ENCODE measurements at regions not wholly inside any gene's neighbourhood (a gene's known extent, or its start where the extent isn't known, plus 50 kb on each side); places are given as distances from the start of the nearest gene placed in this dataset.
"Not testable (repeated sequence)": the region's sequence is repeated elsewhere in the genome, so short reads cannot be mapped to it uniquely, and the experiment has no call there.

DNA sequence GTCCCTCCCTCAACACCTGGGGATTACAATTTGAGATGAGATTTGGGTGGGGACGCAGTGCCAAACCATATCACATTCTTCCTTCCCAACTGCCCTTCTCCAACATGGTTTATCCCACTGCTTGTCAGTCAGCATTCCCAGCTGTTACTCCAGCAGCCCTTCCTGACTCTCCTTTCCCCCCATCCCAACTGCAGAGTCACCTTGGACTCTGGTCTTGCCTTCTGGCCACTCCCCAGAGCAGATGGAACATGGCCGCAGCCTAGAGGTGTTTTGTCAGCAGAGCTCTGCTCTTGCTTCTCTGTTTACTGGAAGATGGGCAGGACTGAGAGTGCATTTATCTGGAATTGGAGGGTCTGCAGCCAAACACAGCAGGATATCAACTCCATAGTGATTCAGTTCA, 51.2 kb upstream of the MEX3C start:
- Mint-ChIP-seq H3K27ac (no peak overlapping the region), H3K9me3 (no peaks in the 10 kb centered on the region), H3K27me3 (peaks cover 5% of the 10 kb centered on the region), H3K36me3 (ENCODE audit: low read depth) (no peaks in the 10 kb centered on the region), H3K4me3 (no peak overlapping the region), H3K4me1 (no peaks in the 10 kb centered on the region)
- ChIA-PET CTCF (no interaction called here), POLR2A (no interaction called here)
- no peak for DNase-seq

DNA sequence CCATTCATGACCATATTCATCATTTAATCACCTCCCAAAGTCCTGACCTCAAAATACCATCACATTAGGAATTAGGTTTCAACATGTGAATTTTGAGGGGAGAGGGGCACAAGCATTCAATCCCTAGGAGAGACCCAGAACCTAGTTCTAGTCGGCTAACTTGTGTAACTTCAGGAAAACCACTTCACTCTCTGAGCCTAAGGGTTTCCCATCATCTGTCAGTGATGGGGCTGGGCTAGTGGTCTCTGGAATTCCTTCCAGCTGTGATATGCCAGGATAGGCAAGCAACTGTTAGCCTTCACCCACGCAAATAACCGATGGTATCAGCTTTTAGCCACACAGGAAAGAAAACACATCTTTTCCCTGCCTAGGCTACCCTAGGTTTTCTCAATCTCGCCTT, 52.5 kb upstream of the MEX3C start:
- H3K27me3 Mint-ChIP-seq: peaks cover 5% of the 10 kb centered on the region
- DNase-seq: no peak
- no peak overlapping the region for H3K4me3 Mint-ChIP-seq
- H3K4me1 Mint-ChIP-seq: no peaks in the 10 kb centered on the region
- ChIA-PET CTCF (no interaction called here), POLR2A (no interaction called here)
- H3K9me3 Mint-ChIP-seq: no peaks in the 10 kb centered on the region
- H3K27ac Mint-ChIP-seq: no peak overlapping the region
- H3K36me3 Mint-ChIP-seq (ENCODE audit: low read depth): no peaks in the 10 kb centered on the region

DNA sequence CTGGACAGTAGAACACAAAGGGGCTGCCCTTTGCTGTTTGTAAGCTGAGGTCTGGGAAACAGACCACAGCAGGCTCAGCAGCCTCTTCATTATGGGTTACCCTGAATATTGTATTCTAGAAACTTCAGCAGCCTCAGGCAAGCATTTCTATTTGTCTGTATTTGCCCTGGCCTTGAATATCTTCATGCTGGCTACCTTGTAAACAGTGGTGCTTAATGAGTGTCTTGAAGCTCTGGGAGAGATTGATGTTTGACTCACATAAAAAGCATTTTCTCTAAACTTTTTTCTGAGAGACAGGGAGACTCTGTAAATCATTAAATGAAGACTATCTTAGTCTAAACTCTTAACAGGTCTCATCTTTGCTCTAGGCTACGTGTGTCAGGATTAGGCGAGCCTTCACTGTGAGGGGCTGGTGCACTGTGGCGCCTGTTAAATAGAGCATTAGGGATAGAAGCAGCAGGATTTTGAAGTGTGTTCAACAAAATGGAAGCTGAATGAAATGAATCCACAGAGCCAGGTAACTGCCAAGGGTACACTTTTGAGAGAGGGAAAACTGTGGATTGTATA, 53.1 kb upstream of the MEX3C start:
- no peaks in the 10 kb centered on the region for H3K4me1 Mint-ChIP-seq
- H3K9me3 Mint-ChIP-seq: no peaks in the 10 kb centered on the region
- ChIA-PET POLR2A (interaction anchor here (0.6 kb wide), 1 partner anchor 81 kb away, joined by 3 read pairs; no protein-coding TSS in a partner anchor), CTCF (no interaction called here)
- H3K27me3 Mint-ChIP-seq: peaks cover 5% of the 10 kb centered on the region
- no peaks in the 10 kb centered on the region for H3K36me3 Mint-ChIP-seq (ENCODE audit: low read depth)
- no peak for DNase-seq
- H3K4me3 Mint-ChIP-seq: no peak overlapping the region
- H3K27ac Mint-ChIP-seq: no peak overlapping the region

DNA sequence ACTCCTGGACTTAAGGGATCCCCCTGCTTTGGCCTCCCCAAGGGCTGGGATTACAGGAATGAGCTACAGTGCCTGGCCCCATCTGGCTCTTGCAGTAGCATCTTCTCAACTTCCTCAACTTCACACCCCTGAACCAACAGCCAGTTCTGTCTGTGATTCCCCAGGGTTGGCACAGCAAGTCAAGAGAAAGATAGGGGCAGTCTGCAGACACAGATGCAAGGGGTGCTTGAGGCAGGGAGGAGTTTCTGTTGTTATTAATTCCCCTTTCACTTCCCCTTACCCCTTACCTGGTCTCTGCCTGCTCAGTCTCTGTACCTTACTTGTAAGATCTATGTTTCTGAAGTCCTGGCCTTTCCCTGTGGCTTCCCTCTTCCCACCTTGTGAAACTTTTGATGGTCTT, 54.1 kb upstream of the MEX3C start:
- Mint-ChIP-seq H3K36me3 (ENCODE audit: low read depth) (no peaks in the 10 kb centered on the region), H3K27ac (no peak overlapping the region), H3K4me1 (no peaks in the 10 kb centered on the region), H3K4me3 (no peak overlapping the region), H3K9me3 (no peaks in the 10 kb centered on the region), H3K27me3 (peaks cover 5% of the 10 kb centered on the region)
- no peak for DNase-seq
- ChIA-PET POLR2A (no interaction called here), CTCF (no interaction called here)

DNA sequence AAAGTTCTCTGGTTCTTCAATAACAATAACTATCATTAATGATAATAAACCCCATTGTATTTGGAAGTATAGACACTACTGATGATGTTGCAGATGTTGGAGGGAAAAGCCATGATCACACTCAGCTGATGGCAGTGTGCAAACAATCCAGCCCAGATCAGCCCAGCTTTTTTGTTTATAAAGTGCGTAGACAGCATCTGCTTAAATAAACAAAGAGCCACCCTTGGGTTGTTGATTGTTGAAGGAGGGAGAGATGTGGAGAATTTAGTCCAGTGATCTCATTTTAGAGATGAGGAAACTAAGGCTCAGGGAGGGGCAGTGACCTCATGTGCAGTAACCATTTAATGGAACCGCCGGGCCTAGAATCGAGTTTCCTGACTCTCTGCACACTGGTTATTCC, 56.0 kb upstream of the MEX3C start:
- peaks cover 8% of the 10 kb centered on the region for H3K27me3 Mint-ChIP-seq
- ChIA-PET CTCF (no interaction called here), POLR2A (no interaction called here)
- H3K36me3 Mint-ChIP-seq (ENCODE audit: low read depth): no peaks in the 10 kb centered on the region
- DNase-seq: no peak
- H3K4me3 Mint-ChIP-seq: no peak overlapping the region
- H3K9me3 Mint-ChIP-seq: no peaks in the 10 kb centered on the region
- no peaks in the 10 kb centered on the region for H3K4me1 Mint-ChIP-seq
- H3K27ac Mint-ChIP-seq: no peak overlapping the region

DNA sequence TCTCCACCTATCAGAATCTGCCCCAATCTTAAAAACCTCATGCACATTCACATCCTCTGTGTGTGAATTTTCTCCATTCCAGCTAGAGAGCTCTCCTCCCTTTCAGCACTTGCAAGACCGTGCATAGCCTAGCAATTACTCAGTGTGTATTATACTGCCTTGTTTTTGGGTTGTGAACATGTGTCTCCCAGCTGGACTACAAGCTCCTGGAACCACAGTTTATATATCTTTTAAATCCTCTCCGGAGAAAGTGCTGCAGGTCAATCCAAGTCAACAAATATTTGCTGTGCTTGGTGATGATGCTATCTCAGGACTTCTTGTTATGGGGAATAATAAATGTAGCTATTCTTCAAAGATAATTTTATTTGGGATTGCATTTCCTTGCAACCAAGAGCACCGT, 58.2 kb upstream of the MEX3C start:
- DNase-seq: no peak
- peaks cover 3% of the 10 kb centered on the region for H3K27me3 Mint-ChIP-seq
- H3K4me3 Mint-ChIP-seq: no peak overlapping the region
- H3K27ac Mint-ChIP-seq: no peak overlapping the region
- no peaks in the 10 kb centered on the region for H3K36me3 Mint-ChIP-seq (ENCODE audit: low read depth)
- no peaks in the 10 kb centered on the region for H3K9me3 Mint-ChIP-seq
- no peaks in the 10 kb centered on the region for H3K4me1 Mint-ChIP-seq
- CTCF ChIA-PET: no interaction called here
- POLR2A ChIA-PET: no interaction called here

DNA sequence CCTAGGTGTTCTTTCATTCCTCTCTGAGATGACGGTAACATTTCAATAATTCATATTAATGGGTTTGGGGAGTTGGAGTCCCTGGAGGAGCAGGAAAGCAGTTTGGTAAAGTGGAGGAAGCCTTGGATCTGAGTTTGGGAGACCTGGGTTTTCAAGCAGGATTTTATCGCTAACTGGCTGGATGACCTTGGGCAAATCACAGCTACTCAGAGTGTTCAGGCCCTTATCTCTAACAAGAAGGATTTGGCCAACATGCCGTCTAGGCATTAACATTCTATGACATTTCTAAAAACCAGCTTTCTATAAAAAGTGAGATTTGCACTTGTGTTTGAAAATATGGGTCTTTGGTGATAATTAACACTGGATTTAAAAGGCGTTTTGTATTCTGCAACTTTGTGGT, 59.7 kb upstream of the MEX3C start:
- H3K27me3 Mint-ChIP-seq: peaks cover 4% of the 10 kb centered on the region
- no peaks in the 10 kb centered on the region for H3K4me1 Mint-ChIP-seq
- POLR2A ChIA-PET: no interaction called here
- H3K27ac Mint-ChIP-seq: no peak overlapping the region
- H3K4me3 Mint-ChIP-seq: no peak overlapping the region
- H3K9me3 Mint-ChIP-seq: no peaks in the 10 kb centered on the region
- H3K36me3 Mint-ChIP-seq (ENCODE audit: low read depth): no peaks in the 10 kb centered on the region
- DNase-seq: no peak
- CTCF ChIA-PET: no interaction called here

DNA sequence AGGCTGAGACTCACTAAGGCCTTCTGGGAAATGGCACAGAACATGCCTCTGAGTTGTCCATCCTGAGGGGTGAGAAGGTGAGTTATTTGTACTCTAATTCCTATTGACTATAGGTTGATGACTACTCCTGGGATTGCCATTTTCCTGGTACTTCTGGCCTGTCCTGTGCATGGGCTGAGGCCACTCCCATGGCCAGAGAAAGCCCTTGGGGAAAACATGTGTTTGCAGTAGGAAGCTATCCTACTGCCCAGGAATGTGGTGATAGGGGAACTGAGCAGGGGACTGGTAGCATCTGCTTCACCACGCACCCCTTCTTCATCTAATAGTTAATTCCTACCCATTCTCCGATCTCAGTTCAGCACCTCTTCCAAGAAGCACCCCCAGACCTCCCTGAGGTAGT, 62.6 kb upstream of the MEX3C start:
- POLR2A ChIA-PET: no interaction called here
- H3K4me3 Mint-ChIP-seq: no peak overlapping the region
- H3K9me3 Mint-ChIP-seq: no peaks in the 10 kb centered on the region
- no peaks in the 10 kb centered on the region for H3K36me3 Mint-ChIP-seq (ENCODE audit: low read depth)
- CTCF ChIA-PET: no interaction called here
- H3K27me3 Mint-ChIP-seq: peaks cover 13% of the 10 kb centered on the region
- DNase-seq: no peak
- H3K27ac Mint-ChIP-seq: no peak overlapping the region
- H3K4me1 Mint-ChIP-seq: no peaks in the 10 kb centered on the region

DNA sequence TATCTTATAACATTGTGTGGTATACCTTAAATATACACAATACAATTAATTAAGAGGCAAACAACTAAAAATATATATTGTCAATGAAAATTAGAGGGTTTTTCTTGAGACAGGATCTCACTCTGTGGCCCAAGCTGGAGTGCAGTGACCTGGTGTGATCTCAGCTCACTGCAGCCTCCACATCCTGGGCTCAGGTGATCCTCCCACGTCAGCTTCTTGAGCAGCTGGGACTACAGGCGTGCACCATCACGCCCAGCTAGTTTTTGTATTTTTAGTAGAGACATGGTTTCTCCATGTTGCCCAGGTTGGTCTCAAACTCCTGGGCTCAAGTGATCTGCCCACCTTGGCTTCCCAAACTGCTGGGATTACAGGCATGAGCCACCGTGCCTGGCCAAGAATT, 68.6 kb upstream of the MEX3C start:
- not testable (repeated sequence) for H3K27ac Mint-ChIP-seq; DNase-seq; H3K4me1 Mint-ChIP-seq; H3K4me3 Mint-ChIP-seq; H3K36me3 Mint-ChIP-seq (ENCODE audit: low read depth); H3K9me3 Mint-ChIP-seq
- ChIA-PET POLR2A (interaction anchor here (1.1 kb wide), 1 partner anchor 18 kb away, joined by 3 read pairs; no protein-coding TSS in a partner anchor), CTCF (interaction anchor here (1.7 kb wide), 1 partner anchor 157 kb away, joined by 5 read pairs; no protein-coding TSS in a partner anchor)
- peaks cover 19% of the 10 kb centered on the region for H3K27me3 Mint-ChIP-seq

DNA sequence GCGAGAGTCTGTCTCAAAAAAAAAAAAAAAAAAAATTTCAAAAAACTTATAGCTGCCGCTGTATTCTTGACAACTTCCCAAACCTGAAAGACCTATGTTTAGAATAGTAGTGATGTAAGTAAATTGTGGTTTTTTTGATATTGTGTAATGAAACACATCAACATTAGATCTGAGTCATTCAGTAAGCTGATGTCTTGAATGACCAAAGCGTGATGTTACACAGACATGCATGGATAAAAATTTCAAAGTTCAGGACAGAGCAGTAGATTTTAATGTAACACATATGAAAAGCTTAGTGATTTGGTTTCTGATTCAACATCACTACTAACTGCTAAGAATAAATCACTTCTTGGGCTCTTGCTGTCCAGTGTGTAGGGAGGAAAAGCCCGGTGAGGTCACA, 69.3 kb upstream of the MEX3C start:
- Mint-ChIP-seq H3K36me3 (ENCODE audit: low read depth) (no peaks in the 10 kb centered on the region), H3K9me3 (no peaks in the 10 kb centered on the region), H3K4me3 (no peak overlapping the region), H3K27ac (no peak overlapping the region), H3K4me1 (no peaks in the 10 kb centered on the region), H3K27me3 (peaks cover 18% of the 10 kb centered on the region)
- DNase-seq: no peak
- ChIA-PET CTCF (interaction anchor here (0.5 to 1.7 kb wide), 3 partner anchors 12 to 158 kb away, joined by 3 to 5 read pairs (median 4); no protein-coding TSS in a partner anchor), POLR2A (interaction anchor here (1.1 kb wide), 1 partner anchor 17 kb away, joined by 3 read pairs; no protein-coding TSS in a partner anchor)

DNA sequence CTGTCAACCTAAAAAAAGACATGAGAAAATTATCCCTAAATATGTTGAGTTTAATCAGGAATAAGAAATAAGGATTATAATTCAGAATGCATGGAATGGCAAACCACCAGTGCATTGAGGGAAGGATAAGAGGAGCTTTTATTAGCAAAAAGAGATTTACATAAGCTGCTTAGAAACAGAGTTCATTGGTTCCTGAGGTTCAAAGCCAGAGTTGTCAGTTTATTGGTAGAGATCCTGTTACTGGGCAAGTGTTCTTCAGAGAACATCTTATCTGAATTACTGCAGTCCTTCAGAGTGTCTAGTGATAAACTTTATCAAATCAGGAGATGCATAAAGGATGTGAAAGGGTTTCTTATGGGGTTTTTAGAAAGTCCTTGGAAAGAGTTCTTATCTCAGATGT, 76.0 kb upstream of the MEX3C start:
- Mint-ChIP-seq H3K9me3 (no peaks in the 10 kb centered on the region), H3K4me3 (no peak overlapping the region), H3K4me1 (peaks cover 2% of the 10 kb centered on the region), H3K27ac (no peak overlapping the region), H3K36me3 (ENCODE audit: low read depth) (no peaks in the 10 kb centered on the region), H3K27me3 (peaks cover 2% of the 10 kb centered on the region)
- no peak for DNase-seq
- POLR2A ChIA-PET: no interaction called here
- CTCF ChIA-PET: no interaction called here

DNA sequence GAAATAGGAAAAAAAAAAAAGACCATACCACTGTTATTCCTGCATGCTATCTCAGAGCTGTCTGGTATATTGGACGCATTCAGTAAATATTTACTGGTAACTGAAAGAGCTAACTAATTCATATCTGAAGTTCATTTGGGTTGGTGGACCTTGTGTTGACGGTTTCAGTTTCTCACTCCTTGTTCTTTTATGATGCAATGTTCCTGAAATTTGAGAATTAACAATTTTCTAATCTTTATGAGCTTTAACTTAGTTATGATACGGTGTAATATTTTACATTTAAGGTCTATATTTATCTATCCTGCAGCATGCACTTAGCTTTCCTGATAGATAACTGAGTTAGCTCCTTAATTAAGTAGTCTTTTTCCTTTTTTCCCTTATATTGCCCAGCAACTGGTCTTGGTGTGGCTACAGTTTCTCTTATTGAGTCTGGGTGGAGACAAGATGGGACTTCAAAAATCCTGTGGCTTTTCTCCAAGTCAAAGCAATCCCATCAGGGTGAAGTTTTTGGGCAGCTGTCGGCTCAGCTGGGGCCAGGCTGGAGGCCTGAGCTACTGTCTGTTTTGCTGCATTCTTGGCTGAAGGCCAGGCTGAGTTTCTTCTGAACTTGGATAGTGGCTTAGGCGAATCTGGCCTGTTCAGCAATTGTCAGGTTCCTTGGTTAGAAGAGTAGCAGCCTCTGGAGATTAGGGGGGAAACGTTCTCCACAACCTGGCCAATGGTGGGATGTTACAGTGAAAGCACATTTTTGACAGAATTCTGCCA, 78.4 kb upstream of the MEX3C start:
- Mint-ChIP-seq H3K36me3 (ENCODE audit: low read depth) (no peaks in the 10 kb centered on the region), H3K27ac (no peak overlapping the region), H3K9me3 (no peaks in the 10 kb centered on the region), H3K27me3 (peaks cover 2% of the 10 kb centered on the region), H3K4me1 (peaks cover 2% of the 10 kb centered on the region), H3K4me3 (no peak overlapping the region)
- CTCF ChIA-PET: no interaction called here
- POLR2A ChIA-PET: no interaction called here
- no peak for DNase-seq

DNA sequence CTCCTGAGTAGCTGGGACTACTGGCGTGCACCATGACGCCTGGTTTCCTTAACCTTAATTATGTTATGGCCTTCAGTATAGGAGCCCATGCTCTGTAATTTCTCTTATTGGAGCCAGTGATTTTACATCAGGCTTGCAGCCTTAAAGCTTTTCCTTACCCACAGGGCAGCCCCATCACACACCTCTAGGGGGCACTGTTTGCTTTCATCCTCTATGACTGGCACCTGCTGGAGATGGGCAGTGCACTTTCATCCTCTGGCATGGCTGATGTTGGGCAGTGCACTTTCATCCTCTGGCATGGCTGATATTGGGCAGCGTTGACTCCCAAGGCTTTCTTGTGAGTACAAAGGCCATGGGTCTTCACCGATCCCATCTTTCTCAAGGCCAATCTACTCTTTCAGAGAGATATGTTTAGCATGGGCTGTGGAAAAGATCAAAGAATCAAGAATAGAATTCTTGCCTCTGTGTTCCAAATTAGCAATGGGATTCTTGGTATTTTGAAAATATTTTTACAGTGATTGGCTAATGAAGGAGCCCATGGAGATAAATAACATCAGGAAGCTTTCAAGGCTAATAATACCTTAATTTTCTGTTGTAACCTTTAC, 80.7 kb upstream of the MEX3C start:
- Mint-ChIP-seq H3K36me3 (ENCODE audit: low read depth) (no peaks in the 10 kb centered on the region), H3K9me3 (no peaks in the 10 kb centered on the region), H3K27me3 (peaks cover 4% of the 10 kb centered on the region), H3K4me3 (no peak overlapping the region), H3K4me1 (peaks cover 2% of the 10 kb centered on the region), H3K27ac (no peak overlapping the region)
- CTCF ChIA-PET: interaction anchor here (0.6 to 1.5 kb wide), 12 partner anchors 10 to 259 kb away, joined by 3 to 4 read pairs (median 3); no protein-coding TSS in a partner anchor
- POLR2A ChIA-PET: no interaction called here
- peak; percentile 57 for DNase-seq

All from activated CD4-positive, alpha-beta memory T cell treated with anti-CD3 and anti-CD28 coated beads, Interleukin-2, amount 10 ng/mL, durations not matched to agents 7 days and 5 days (primary cell).